ENCODE measurements at regions not wholly inside any gene's neighbourhood (a gene's known extent, or its start where the extent isn't known, plus 50 kb on each side); places are given as distances from the start of the nearest gene placed in this dataset.

DNA sequence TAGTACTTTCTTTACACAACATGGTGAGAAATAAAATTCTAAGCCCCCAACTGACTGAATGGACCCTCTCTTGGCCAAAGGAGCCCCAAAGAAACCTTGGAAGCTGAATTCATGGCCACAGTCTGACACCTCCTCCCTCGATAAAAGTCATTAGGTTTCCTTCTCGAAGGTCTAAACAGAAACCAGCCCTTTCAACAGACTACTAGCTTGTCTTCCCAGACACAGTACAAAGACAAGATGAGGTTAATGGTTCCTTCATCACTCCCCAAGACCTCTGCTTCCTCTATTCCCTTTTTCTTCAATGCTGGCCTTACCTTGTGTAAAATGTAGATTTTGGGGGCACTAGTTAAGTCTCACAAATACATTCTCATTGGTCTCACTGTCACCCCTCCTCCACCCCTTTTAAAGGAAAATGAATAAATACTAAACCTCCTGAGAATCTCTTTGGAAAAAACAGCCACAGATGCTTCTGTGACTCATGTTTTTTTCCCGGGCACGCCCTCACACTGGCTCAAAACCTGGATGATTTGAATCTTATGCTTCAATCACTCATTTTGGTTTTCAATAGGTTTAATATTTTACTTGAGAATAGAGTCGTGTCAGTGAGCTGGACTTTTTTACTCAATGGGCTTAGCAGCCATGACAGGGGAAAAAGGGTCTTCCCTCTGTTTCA, 65.8 kb upstream of the MED4 start:
- no peaks in the 10 kb centered on the region for H3K36me3 ChIP-seq (ENCODE audit: insufficient read depth, low read length)
- no peak overlapping the region for H3K4me2 ChIP-seq (ENCODE audit: low read length)
- peaks cover 3% of the 10 kb centered on the region; the same call in 1 of the 2 replicates for H3K27me3 ChIP-seq (ENCODE audit: insufficient read depth, low read length)
- no peak overlapping the region for H3K27ac ChIP-seq (ENCODE audit: low read depth, low read length, poor library complexity, severe bottlenecking)
- no peaks in the 10 kb centered on the region for H3K9me2 ChIP-seq (ENCODE audit: low read depth, low read length)
- H3F3A ChIP-seq (ENCODE audit: insufficient read depth, low read length), result no peaks in the 10 kb centered on the region
- H3K4me1 ChIP-seq (ENCODE audit: insufficient read depth, low read length, severe bottlenecking), result peaks cover 17% of the 10 kb centered on the region
- no peak overlapping the region for H3K4me3 ChIP-seq (ENCODE audit: low read depth, low read length, poor library complexity, severe bottlenecking)
- no peak overlapping the region for H2AFZ ChIP-seq (ENCODE audit: low read length)
- no peak for TF ChIP-seq EZH2 (IDR thresholded peaks at IDR 0.05; ENCODE audit: borderline replicate concordance, low read length)
- TF ChIP-seq, protein P1, sequence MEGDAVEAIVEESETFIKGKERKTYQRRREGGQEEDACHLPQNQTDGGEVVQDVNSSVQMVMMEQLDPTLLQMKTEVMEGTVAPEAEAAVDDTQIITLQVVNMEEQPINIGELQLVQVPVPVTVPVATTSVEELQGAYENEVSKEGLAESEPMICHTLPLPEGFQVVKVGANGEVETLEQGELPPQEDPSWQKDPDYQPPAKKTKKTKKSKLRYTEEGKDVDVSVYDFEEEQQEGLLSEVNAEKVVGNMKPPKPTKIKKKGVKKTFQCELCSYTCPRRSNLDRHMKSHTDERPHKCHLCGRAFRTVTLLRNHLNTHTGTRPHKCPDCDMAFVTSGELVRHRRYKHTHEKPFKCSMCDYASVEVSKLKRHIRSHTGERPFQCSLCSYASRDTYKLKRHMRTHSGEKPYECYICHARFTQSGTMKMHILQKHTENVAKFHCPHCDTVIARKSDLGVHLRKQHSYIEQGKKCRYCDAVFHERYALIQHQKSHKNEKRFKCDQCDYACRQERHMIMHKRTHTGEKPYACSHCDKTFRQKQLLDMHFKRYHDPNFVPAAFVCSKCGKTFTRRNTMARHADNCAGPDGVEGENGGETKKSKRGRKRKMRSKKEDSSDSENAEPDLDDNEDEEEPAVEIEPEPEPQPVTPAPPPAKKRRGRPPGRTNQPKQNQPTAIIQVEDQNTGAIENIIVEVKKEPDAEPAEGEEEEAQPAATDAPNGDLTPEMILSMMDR (IDR thresholded peaks at IDR 0.05; ENCODE audit: low read length), result no peak
- H3K79me2 ChIP-seq (ENCODE audit: insufficient read depth, low read length), result no peaks in the 10 kb centered on the region
- H3K9ac ChIP-seq (ENCODE audit: low read length), result no peak overlapping the region
- no peaks in the 10 kb centered on the region for H4K20me1 ChIP-seq (ENCODE audit: insufficient read depth, low read length)
- H3K9me3 ChIP-seq (ENCODE audit: low read length), result no peaks in the 10 kb centered on the region

DNA sequence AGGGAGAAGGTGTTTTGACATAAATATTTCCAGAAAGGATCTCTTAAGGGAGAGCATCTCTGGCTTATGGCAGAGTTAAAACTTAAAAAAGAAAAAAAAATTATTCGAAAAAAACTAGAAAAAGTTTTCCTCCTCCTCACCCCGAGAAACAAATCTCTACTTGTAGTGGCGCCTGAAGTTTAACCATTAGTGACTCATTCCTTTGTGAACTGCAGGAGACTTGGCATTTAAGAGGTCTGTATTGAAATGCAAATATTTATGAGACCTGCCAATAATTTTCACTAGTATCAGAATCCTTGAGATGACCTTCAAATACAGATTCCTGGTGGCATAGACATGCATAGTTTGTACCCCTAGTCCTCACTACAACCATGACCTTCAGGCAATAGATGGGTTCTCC, 64.9 kb upstream of the MED4 start:
- Histone ChIP-seq H3K79me2 (ENCODE audit: insufficient read depth, low read length) (no peaks in the 10 kb centered on the region), H3K9me3 (ENCODE audit: low read length) (no peaks in the 10 kb centered on the region), H3K4me2 (ENCODE audit: low read length) (no peak overlapping the region), H3K9ac (ENCODE audit: low read length) (no peak overlapping the region), H3K27me3 (ENCODE audit: insufficient read depth, low read length) (peaks cover 2% of the 10 kb centered on the region; the same call in 1 of the 2 replicates), H3K4me1 (ENCODE audit: insufficient read depth, low read length, severe bottlenecking) (peaks cover 17% of the 10 kb centered on the region), H3K36me3 (ENCODE audit: insufficient read depth, low read length) (no peaks in the 10 kb centered on the region), H2AFZ (ENCODE audit: low read length) (no peak overlapping the region), H3K4me3 (ENCODE audit: low read depth, low read length, poor library complexity, severe bottlenecking) (no peak overlapping the region), H3K27ac (ENCODE audit: low read depth, low read length, poor library complexity, severe bottlenecking) (no peak overlapping the region), H4K20me1 (ENCODE audit: insufficient read depth, low read length) (no peaks in the 10 kb centered on the region), H3K9me2 (ENCODE audit: low read depth, low read length) (no peaks in the 10 kb centered on the region), H3F3A (ENCODE audit: insufficient read depth, low read length) (no peaks in the 10 kb centered on the region)
- TF ChIP-seq, protein P1 (IDR thresholded peaks at IDR 0.05; ENCODE audit: low read length), result no peak
- no peak for TF ChIP-seq EZH2 (IDR thresholded peaks at IDR 0.05; ENCODE audit: borderline replicate concordance, low read length)

DNA sequence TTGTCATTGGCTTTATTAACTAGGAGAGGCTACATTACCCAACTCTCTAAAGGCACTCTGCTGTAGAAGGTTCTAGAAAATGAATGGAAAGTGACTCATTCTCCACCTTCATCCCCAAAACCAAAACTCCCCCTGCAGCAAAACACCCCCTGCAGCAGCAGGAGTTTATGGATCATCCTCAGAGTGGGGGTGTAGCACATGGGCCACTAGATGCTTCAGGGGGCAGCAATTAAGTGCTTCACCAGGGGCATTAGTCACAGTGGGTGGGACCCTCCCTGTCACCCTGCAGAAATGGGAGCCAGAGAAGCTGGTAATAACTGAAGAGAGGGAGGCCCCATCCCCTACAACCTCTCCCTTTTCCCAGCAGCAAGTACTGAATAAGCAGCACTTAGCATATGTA, 64.5 kb upstream of the MED4 start:
- TF ChIP-seq, protein P1 (IDR thresholded peaks at IDR 0.05; ENCODE audit: low read length), result no peak
- no peak for TF ChIP-seq EZH2 (IDR thresholded peaks at IDR 0.05; ENCODE audit: borderline replicate concordance, low read length)
- H2AFZ ChIP-seq (ENCODE audit: low read length), result no peak overlapping the region
- peaks cover 17% of the 10 kb centered on the region for H3K4me1 ChIP-seq (ENCODE audit: insufficient read depth, low read length, severe bottlenecking)
- H3K27me3 ChIP-seq (ENCODE audit: insufficient read depth, low read length), result no peaks in the 10 kb centered on the region
- no peak overlapping the region for H3K9ac ChIP-seq (ENCODE audit: low read length)
- H3K4me2 ChIP-seq (ENCODE audit: low read length), result no peak overlapping the region
- H3K4me3 ChIP-seq (ENCODE audit: low read depth, low read length, poor library complexity, severe bottlenecking), result no peak overlapping the region
- no peaks in the 10 kb centered on the region for H3F3A ChIP-seq (ENCODE audit: insufficient read depth, low read length)
- H4K20me1 ChIP-seq (ENCODE audit: insufficient read depth, low read length), result no peaks in the 10 kb centered on the region
- H3K27ac ChIP-seq (ENCODE audit: low read depth, low read length, poor library complexity, severe bottlenecking), result no peak overlapping the region
- no peaks in the 10 kb centered on the region for H3K36me3 ChIP-seq (ENCODE audit: insufficient read depth, low read length)
- no peaks in the 10 kb centered on the region for H3K79me2 ChIP-seq (ENCODE audit: insufficient read depth, low read length)
- no peaks in the 10 kb centered on the region for H3K9me3 ChIP-seq (ENCODE audit: low read length)
- H3K9me2 ChIP-seq (ENCODE audit: low read depth, low read length), result no peaks in the 10 kb centered on the region
